ENCODE measurements at regions not wholly inside any gene's neighbourhood (a gene's known extent, or its start where the extent isn't known, plus 50 kb on each side); places are given as distances from the start of the nearest gene placed in this dataset.

DNA sequence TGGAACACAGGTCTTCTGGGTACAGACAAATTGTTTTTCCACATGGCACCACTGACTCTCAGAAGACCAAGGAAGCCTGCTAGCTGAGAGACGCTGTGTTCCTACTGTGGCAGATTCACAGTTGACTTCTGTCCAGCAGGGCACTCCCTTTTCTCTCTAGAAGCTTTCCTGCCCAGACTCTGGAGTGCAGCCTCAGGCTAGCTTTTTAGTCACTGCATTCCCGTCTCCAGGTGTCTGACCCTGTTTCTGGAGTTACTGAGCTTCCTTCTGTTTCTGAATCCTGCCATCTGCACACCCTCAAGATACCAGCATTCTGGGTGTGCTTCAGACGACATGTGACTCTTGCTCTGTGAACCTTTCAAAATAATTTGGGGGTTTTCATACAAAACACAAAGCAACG lies 125.1 kb downstream of the TMEM200C start:
- TF ChIP-seq, protein P1, sequence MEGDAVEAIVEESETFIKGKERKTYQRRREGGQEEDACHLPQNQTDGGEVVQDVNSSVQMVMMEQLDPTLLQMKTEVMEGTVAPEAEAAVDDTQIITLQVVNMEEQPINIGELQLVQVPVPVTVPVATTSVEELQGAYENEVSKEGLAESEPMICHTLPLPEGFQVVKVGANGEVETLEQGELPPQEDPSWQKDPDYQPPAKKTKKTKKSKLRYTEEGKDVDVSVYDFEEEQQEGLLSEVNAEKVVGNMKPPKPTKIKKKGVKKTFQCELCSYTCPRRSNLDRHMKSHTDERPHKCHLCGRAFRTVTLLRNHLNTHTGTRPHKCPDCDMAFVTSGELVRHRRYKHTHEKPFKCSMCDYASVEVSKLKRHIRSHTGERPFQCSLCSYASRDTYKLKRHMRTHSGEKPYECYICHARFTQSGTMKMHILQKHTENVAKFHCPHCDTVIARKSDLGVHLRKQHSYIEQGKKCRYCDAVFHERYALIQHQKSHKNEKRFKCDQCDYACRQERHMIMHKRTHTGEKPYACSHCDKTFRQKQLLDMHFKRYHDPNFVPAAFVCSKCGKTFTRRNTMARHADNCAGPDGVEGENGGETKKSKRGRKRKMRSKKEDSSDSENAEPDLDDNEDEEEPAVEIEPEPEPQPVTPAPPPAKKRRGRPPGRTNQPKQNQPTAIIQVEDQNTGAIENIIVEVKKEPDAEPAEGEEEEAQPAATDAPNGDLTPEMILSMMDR (IDR thresholded peaks at IDR 0.05 in 4 of 5, conservative IDR thresholded peaks at IDR 0.05 in 1 of 5) = no peak
- no peak for TF ChIP-seq POLR2A (IDR thresholded peaks at IDR 0.05)
- intact Hi-C loops (cut with DNase I; ENCODE audit: low total_unique reads) = no loop called here

DNA sequence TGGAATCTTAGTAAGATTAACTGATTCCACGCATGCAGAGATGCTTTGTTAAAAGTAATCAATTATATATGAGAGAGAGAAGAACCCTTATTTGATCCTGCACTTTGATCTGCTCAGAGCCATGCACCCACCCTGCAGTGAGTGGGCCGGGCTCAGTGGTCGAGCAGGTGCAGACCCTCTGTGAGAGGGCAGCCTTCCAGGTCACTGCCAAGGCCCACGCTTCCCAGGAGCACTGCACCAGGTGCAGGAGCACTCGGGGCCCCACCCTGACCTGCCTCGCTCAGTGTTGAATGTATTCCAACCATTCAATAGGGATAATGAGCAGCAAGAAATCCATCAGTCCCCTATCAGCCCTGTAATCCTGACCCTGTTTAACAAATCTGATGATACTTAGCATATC lies 126.9 kb downstream of the TMEM200C start:
- in situ Hi-C loops (cut with MboI; ENCODE audit: low sequenced_read_pairs in 4 of 4) = no loop called here

More for the DNA sequence above, 125.1 kb downstream of the TMEM200C start:
- Histone ChIP-seq H3K4me3 (no peak overlapping the region), H3K4me1 (no peaks in the 10 kb centered on the region), H3K9me3 (no peaks in the 10 kb centered on the region), H3K27ac (no peak overlapping the region), H3K36me3 (no peaks in the 10 kb centered on the region), H3K27me3 (no peaks in the 10 kb centered on the region)
- in situ Hi-C loops (cut with MboI; ENCODE audit: low sequenced_read_pairs in 4 of 4) = no loop called here
- DNase-seq (no peak), ATAC-seq (no peak)

DNA sequence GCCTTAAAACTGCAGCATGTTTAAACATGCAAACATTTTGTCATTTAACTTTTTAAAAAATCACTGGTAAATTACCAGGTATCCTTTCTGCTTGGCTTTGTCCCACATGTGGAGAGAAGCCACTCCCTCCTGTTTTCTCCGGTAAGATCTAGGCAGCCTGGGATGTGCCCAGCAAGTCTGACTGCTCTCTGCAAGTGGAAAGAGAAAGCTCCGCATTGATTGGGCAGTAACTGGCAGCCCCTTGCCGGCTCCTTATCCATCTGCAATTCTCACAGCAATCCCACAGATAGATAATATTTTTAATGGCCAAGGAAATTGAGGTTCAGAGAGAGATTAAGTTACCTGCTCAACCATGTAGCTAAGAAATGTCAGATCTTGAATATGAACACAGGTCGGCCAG lies 136.1 kb downstream of the TMEM200C start:
- H3K9me3 ChIP-seq = no peaks in the 10 kb centered on the region
- H3K4me1 ChIP-seq = no peaks in the 10 kb centered on the region
- H3K27me3 ChIP-seq = no peaks in the 10 kb centered on the region
- intact Hi-C loops (cut with DNase I; ENCODE audit: low total_unique reads) (no loop called here), in situ Hi-C loops (cut with MboI; ENCODE audit: low sequenced_read_pairs in 4 of 4) (no loop called here)
- TF ChIP-seq, protein P1 (IDR thresholded peaks at IDR 0.05 in 4 of 5, conservative IDR thresholded peaks at IDR 0.05 in 1 of 5) = no peak
- TF ChIP-seq POLR2A (IDR thresholded peaks at IDR 0.05) = no peak
- DNase-seq (no peak), ATAC-seq (no peak)
- H3K27ac ChIP-seq = no peak overlapping the region
- no peak overlapping the region for H3K4me3 ChIP-seq
- H3K36me3 ChIP-seq = no peaks in the 10 kb centered on the region

More for the DNA sequence above, 126.9 kb downstream of the TMEM200C start:
- Histone ChIP-seq H3K27ac (no peak overlapping the region), H3K4me1 (no peaks in the 10 kb centered on the region), H3K9me3 (no peaks in the 10 kb centered on the region), H3K27me3 (no peaks in the 10 kb centered on the region), H3K4me3 (no peak overlapping the region), H3K36me3 (no peaks in the 10 kb centered on the region)
- TF ChIP-seq POLR2A (IDR thresholded peaks at IDR 0.05) = no peak
- TF ChIP-seq, protein P1 (IDR thresholded peaks at IDR 0.05 in 4 of 5, conservative IDR thresholded peaks at IDR 0.05 in 1 of 5) = no peak
- DNase-seq (no peak), ATAC-seq (no peak)
- intact Hi-C loops (cut with DNase I; ENCODE audit: low total_unique reads) = no loop called here

DNA sequence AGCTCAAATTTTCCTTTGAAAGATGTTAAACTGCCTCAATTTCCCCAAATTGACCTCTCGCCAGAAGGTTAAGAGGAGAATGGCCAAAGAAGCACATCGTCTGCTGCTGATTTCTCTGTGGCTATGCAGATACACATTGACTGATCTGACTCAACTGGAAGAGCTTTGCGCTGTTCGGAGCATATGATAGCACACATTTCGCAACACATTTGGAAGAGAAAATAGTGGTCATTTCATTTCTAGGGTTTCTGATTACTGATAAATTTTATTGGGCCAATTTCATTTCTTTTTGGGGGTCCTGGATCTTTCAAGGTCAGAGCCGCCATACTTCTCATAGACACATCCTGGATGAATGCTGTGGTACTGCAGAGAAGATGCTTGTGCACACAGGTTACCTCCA lies 138.5 kb downstream of the TMEM200C start:
- Histone ChIP-seq H3K27me3 (no peaks in the 10 kb centered on the region), H3K4me3 (no peak overlapping the region), H3K36me3 (no peaks in the 10 kb centered on the region), H3K4me1 (no peaks in the 10 kb centered on the region), H3K9me3 (no peaks in the 10 kb centered on the region), H3K27ac (no peak overlapping the region)
- in situ Hi-C loops (cut with MboI; ENCODE audit: low sequenced_read_pairs in 4 of 4) = no loop called here
- TF ChIP-seq POLR2A (IDR thresholded peaks at IDR 0.05) = no peak
- TF ChIP-seq, protein P1 (IDR thresholded peaks at IDR 0.05 in 4 of 5, conservative IDR thresholded peaks at IDR 0.05 in 1 of 5) = no peak
- no peak for DNase-seq
- intact Hi-C loops (cut with DNase I; ENCODE audit: low total_unique reads) = no loop called here
- no peak for ATAC-seq

DNA sequence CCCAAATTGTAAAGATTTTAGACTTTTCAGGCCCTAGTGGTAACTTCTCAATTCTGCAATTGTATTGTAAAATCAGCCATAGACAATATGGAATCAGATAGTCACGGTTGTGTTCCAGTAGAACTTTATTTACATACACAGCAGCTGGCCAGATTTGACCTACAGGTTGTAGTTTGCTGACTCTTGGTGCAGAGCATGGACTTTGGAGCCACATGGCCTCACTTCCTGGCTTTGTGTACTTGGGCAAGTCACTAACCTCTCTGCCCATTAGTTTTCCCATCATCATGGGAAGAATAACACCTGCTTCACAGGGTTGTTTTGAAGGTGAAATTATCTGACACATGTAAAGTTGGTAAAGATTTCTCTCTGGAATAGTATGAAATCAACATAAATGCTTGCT lies 147.6 kb downstream of the TMEM200C start:
- Histone ChIP-seq H3K4me3 (no peak overlapping the region), H3K9me3 (no peaks in the 10 kb centered on the region), H3K36me3 (no peaks in the 10 kb centered on the region), H3K4me1 (no peaks in the 10 kb centered on the region), H3K27me3 (no peaks in the 10 kb centered on the region), H3K27ac (no peak overlapping the region)
- no peak for DNase-seq
- in situ Hi-C loops (cut with MboI; ENCODE audit: low sequenced_read_pairs in 4 of 4) = no loop called here
- TF ChIP-seq, protein P1 (IDR thresholded peaks at IDR 0.05 in 4 of 5, conservative IDR thresholded peaks at IDR 0.05 in 1 of 5) = no peak
- no peak for TF ChIP-seq POLR2A (IDR thresholded peaks at IDR 0.05)
- intact Hi-C loops (cut with DNase I; ENCODE audit: low total_unique reads) = no loop called here
- no peak for ATAC-seq
